OCI-LY7 (cell line): ENCODE measurements at regions not wholly inside any gene's neighbourhood (a gene's known extent, or its start where the extent isn't known, plus 50 kb on each side); places are given as distances from the start of the nearest gene placed in this dataset.

ENCODE experiments used
- CTCF ChIP-seq: fragments of 200-600 bp; sonication (generic); conservative IDR thresholded peaks from 2 replicates; pipeline ENCODE4 v1.5.1; 2014; ENCODE audit warnings: mild to moderate bottlenecking, antibody characterized with exemption, low read length, moderate library complexity, mixed read lengths
- EZH2phosphoT487 ChIP-seq: fragments of 200-600 bp; sonication (generic); IDR thresholded peaks from 2 replicates; pipeline ENCODE4 v1.6.1; 2018; ENCODE audit warnings: low read depth, borderline replicate concordance, mild to moderate bottlenecking, mixed run types, antibody characterized with exemption, low read length, moderate library complexity, mixed read lengths

GRCh38 chr2:234874347-234875046, 77.3 kb upstream of the SH3BP4 start:
- no peak for TF ChIP-seq CTCF
- no peak for TF ChIP-seq EZH2phosphoT487
